ENCODE measurements at regions not wholly inside any gene's neighbourhood (a gene's known extent, or its start where the extent isn't known, plus 50 kb on each side); places are given as distances from the start of the nearest gene placed in this dataset.

GRCh38 chr17:5775098-5775497, 190.8 kb upstream of the NLRP1 start:
- H3K4me3 ChIP-seq (replicated peaks in 1 of 2; ENCODE audit: low read depth in 2 of 2, low read length in 2 of 2): no peak overlapping the region
- TF ChIP-seq CTCF (IDR thresholded peaks at IDR 0.05; ENCODE audit: low read depth, low read length): no peak
- no peak for DNase-seq (ENCODE audit: low read depth in 2 of 2)

- peak; percentile 6 to 70 for DNase-seq (ENCODE audit: low read depth in 2 of 2)
- no peak overlapping the region for H3K4me3 ChIP-seq (replicated peaks in 1 of 2; ENCODE audit: low read depth in 2 of 2, low read length in 2 of 2)
- TF ChIP-seq CTCF (IDR thresholded peaks at IDR 0.05; ENCODE audit: low read depth, low read length): peak; percentile 4
Measured at GRCh38 chr17:5780476-5780875, 196.2 kb upstream of the NLRP1 start.

GRCh38 chr17:5781236-5781927, 197.1 kb upstream of the NLRP1 start:
- DNase-seq (ENCODE audit: low read depth in 2 of 2): no peak
- no peak overlapping the region for H3K4me3 ChIP-seq (replicated peaks in 1 of 2; ENCODE audit: low read depth in 2 of 2, low read length in 2 of 2)
- TF ChIP-seq CTCF (IDR thresholded peaks at IDR 0.05; ENCODE audit: low read depth, low read length): no peak

DNA sequence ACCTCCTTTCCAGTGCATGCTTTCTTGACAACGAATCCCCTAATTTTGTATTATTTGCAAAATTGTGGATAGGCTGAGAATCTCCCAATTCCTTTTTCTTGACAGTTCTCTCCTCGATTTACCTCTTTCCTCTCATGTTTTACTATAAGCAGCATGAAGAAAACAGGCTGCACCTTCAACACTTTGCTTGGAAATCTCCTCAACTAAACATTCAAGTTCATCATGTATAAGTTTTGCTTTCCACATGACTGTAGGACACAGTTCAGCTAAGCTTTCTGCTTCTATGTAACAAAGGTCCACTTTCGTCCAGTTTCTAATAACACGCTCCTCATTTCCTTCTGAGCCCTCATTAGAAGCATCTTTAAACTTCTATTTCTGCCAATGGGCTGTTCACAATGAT, 199.0 kb upstream of the NLRP1 start:
- no peak overlapping the region for H3K4me3 ChIP-seq (replicated peaks in 1 of 2; ENCODE audit: low read depth in 2 of 2, low read length in 2 of 2)
- no peak for TF ChIP-seq CTCF (IDR thresholded peaks at IDR 0.05; ENCODE audit: low read depth, low read length)
- DNase-seq (ENCODE audit: low read depth in 2 of 2): no peak

DNA sequence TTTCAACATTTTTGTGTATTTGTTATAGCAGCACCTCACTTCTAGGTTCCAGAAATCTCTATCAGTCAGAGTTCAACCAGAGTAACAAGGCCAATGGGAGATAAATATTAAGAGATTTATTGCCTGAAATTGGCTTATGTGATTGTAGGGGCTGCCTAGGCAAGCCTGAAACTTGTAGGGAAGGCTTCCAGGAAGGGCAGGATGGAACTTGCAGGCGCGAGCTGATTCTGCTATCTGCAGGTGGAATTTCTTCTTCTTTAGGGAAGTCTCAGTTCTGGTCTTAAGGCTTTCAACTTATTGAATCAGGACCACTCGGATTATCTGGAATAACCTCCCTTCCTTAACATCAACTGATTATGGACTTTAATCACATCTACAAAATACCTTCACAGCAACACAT, 199.5 kb upstream of the NLRP1 start:
- DNase-seq (ENCODE audit: low read depth in 2 of 2): no peak
- TF ChIP-seq CTCF (IDR thresholded peaks at IDR 0.05; ENCODE audit: low read depth, low read length): no peak

GRCh38 chr17:5784791-5785190, 200.5 kb upstream of the NLRP1 start:
- DNase-seq (ENCODE audit: low read depth in 2 of 2): no peak
- TF ChIP-seq CTCF (IDR thresholded peaks at IDR 0.05; ENCODE audit: low read depth, low read length): no peak
- no peak overlapping the region for H3K4me3 ChIP-seq (replicated peaks in 1 of 2; ENCODE audit: low read depth in 2 of 2, low read length in 2 of 2)

More for the DNA sequence above, 199.5 kb upstream of the NLRP1 start:
- H3K4me3 ChIP-seq (replicated peaks in 1 of 2; ENCODE audit: low read depth in 2 of 2, low read length in 2 of 2): no peak overlapping the region

DNA sequence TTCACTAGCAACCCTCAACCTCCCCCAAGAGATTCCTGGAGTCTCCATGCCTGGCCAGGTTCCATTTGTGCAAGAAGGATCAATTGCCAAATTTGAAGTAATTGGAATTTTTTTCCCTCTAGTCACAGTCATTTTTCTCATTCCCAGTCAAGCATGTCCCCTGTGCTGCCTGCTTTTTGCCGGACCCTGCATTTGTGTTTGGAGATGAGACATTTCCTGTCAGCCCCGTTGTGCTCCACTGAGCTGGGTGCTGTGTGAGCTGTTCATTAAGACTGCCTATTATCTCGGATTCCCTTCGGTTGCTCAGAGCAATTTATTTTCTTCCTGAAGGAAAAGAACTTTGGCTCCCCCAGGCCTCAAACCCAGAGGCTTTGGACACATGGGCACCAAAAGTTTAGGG, 201.0 kb upstream of the NLRP1 start:
- peak in 1 of 2 donors; percentile 62 for DNase-seq (ENCODE audit: low read depth in 2 of 2)
- H3K4me3 ChIP-seq (replicated peaks in 1 of 2; ENCODE audit: low read depth in 2 of 2, low read length in 2 of 2): no peak overlapping the region
- no peak for TF ChIP-seq CTCF (IDR thresholded peaks at IDR 0.05; ENCODE audit: low read depth, low read length)
